GM18519 (cell line): ENCODE measurements at regions not wholly inside any gene's neighbourhood (a gene's known extent, or its start where the extent isn't known, plus 50 kb on each side); places are given as distances from the start of the nearest gene placed in this dataset.
"Not testable (repeated sequence)": the region's sequence is repeated elsewhere in the genome, so short reads cannot be mapped to it uniquely, and the experiment has no call there.

ENCODE experiments used
- ATAC-seq: cut with Tn5 transposase; IDR thresholded peaks from one replicate; pipeline ENCODE4 v1.9.1; 2021; ENCODE audit warnings: mild to moderate bottlenecking, moderate library complexity; ENCODE audit not compliant: unreplicated experiment, low FRiP score

- ATAC-seq = no peak
Measured at GRCh38 chr21:20270365-20271055, 727.7 kb upstream of the NCAM2 start.

- no peak for ATAC-seq
Measured at GRCh38 chr21:20272791-20273362, 725.3 kb upstream of the NCAM2 start.

GRCh38 chr21:20276377-20276776 lies 721.8 kb upstream of the NCAM2 start:
- ATAC-seq = no peak

GRCh38 chr21:20276954-20277353 lies 721.3 kb upstream of the NCAM2 start:
- no peak for ATAC-seq

- no peak for ATAC-seq
Measured at GRCh38 chr21:20283836-20284235, 714.4 kb upstream of the NCAM2 start.

- ATAC-seq = no peak
Measured at GRCh38 chr21:20292280-20292679, 705.9 kb upstream of the NCAM2 start.

- ATAC-seq = not testable (repeated sequence)
Measured at GRCh38 chr21:20292854-20293253, 705.4 kb upstream of the NCAM2 start.

GRCh38 chr21:20301395-20301794 lies 696.8 kb upstream of the NCAM2 start:
- ATAC-seq = no peak

GRCh38 chr21:20302084-20302483 lies 696.1 kb upstream of the NCAM2 start:
- no peak for ATAC-seq

- no peak for ATAC-seq
Measured at GRCh38 chr21:20306836-20307235, 691.4 kb upstream of the NCAM2 start.

- no peak for ATAC-seq
Measured at GRCh38 chr21:20308586-20309315, 689.5 kb upstream of the NCAM2 start.

- ATAC-seq = no peak
Measured at GRCh38 chr21:20311234-20311787, 686.9 kb upstream of the NCAM2 start.

- ATAC-seq = no peak
Measured at GRCh38 chr21:20313013-20313412, 685.2 kb upstream of the NCAM2 start.

- ATAC-seq = no peak
Measured at GRCh38 chr21:20315042-20315441, 683.2 kb upstream of the NCAM2 start.

GRCh38 chr21:20329636-20330035 lies 668.6 kb upstream of the NCAM2 start:
- no peak for ATAC-seq

- no peak for ATAC-seq
Measured at GRCh38 chr21:20330652-20331051, 667.6 kb upstream of the NCAM2 start.

- ATAC-seq = no peak
Measured at GRCh38 chr21:20334585-20334984, 663.6 kb upstream of the NCAM2 start.

GRCh38 chr21:20341431-20341830 lies 656.8 kb upstream of the NCAM2 start:
- no peak for ATAC-seq

GRCh38 chr21:20343186-20343585 lies 655.0 kb upstream of the NCAM2 start:
- ATAC-seq = no peak

- ATAC-seq = no peak
Measured at GRCh38 chr21:20351138-20351537, 647.1 kb upstream of the NCAM2 start.

GRCh38 chr21:20353351-20353750 lies 644.9 kb upstream of the NCAM2 start:
- ATAC-seq = no peak
